PC-9 (cell line): ENCODE measurements at regions not wholly inside any gene's neighbourhood (a gene's known extent, or its start where the extent isn't known, plus 50 kb on each side); places are given as distances from the start of the nearest gene placed in this dataset.

Experiments used
- BruUV-seq: library from RNA; stranded (reverse); fragments of 400-500 nt; replicated peaks from 2 replicates; lab custom pipeline; 2021; lab: Mats Ljungman, UMichigan
- CTCF ChIA-PET: fragments of 300-600 bp; sonication (Branson Sonifier 250); formaldehyde crosslinking; loops from one replicate; lab custom pipeline; 2022; ENCODE audit warnings: antibody characterized with exemption; lab: Charles Lee
- POLR2A ChIA-PET: fragments of 300-600 bp; sonication (Branson Sonifier 250); formaldehyde crosslinking; loops from one replicate; lab custom pipeline; 2022; ENCODE audit warnings: antibody characterized with exemption; ENCODE audit not compliant: unreplicated experiment; lab: Charles Lee
- DNase-seq, 2 experiments: peaks; one replicate each; pipeline versions ENCODE4 v3.0.0 to v3.0.0-alpha.2; 2015 to 2022; ENCODE audit warnings: mixed read lengths in 1 of 2
- H2AFZ ChIP-seq: fragments of 200-600 bp; sonication (generic); 2 replicates; pipeline ENCODE4 v1.8.1; 2017; ENCODE audit warnings: antibody characterized with exemption
- H3F3A ChIP-seq: fragments of 200-600 bp; sonication (generic); 2 replicates; pipeline ENCODE4 v1.8.1; 2017; ENCODE audit warnings: antibody characterized with exemption, mild to moderate bottlenecking, low read depth; ENCODE audit not compliant: insufficient read depth
- H3K27ac ChIP-seq: fragments of 200-600 bp; sonication (generic); 2 replicates; pipeline ENCODE4 v1.6.1; 2016; ENCODE audit warnings: mixed run types
- H3K27me3 ChIP-seq: fragments of 200-600 bp; sonication (generic); 2 replicates; pipeline ENCODE4 v1.6.1; 2016; ENCODE audit warnings: low read depth, mixed run types; ENCODE audit not compliant: insufficient read depth
- H3K36me3 ChIP-seq: fragments of 200-600 bp; sonication (generic); 2 replicates; pipeline ENCODE4 v1.6.1; 2016; ENCODE audit warnings: low read depth, mixed run types
- H3K4me1 ChIP-seq: fragments of 200-600 bp; sonication (generic); replicated peaks from 2 replicates; pipeline ENCODE4 v1.6.1; 2016; ENCODE audit warnings: mixed run types; ENCODE audit not compliant: insufficient read depth
- H3K4me2 ChIP-seq: fragments of 200-600 bp; sonication (generic); 2 replicates; pipeline ENCODE4 v1.6.1; 2017; ENCODE audit warnings: mixed run types
- H3K4me3 ChIP-seq: fragments of 200-600 bp; sonication (generic); 2 replicates; pipeline ENCODE4 v1.6.1; 2016; ENCODE audit warnings: mixed run types
- H3K79me2 ChIP-seq: fragments of 200-600 bp; sonication (generic); 2 replicates; pipeline ENCODE4 v1.6.1; 2017; ENCODE audit warnings: low read depth, mixed run types
- H3K9me2 ChIP-seq: fragments of 200-600 bp; sonication (generic); 2 replicates; pipeline ENCODE4 v1.8.1; 2017; ENCODE audit warnings: mild to moderate bottlenecking; ENCODE audit not compliant: insufficient read depth
- H3K9me3 ChIP-seq: fragments of 200-600 bp; sonication (generic); 2 replicates; pipeline ENCODE4 v1.8.1; 2016; ENCODE audit warnings: low read depth; ENCODE audit not compliant: insufficient read depth
- H4K20me1 ChIP-seq: fragments of 200-600 bp; sonication (generic); 2 replicates; pipeline ENCODE4 v1.8.1; 2017; ENCODE audit not compliant: insufficient read depth
- CTCF ChIP-seq: fragments of 200-600 bp; sonication (generic); conservative IDR thresholded peaks from 2 replicates; pipeline ENCODE4 v1.6.1; 2017; ENCODE audit warnings: mixed run types, antibody characterized with exemption, mild to moderate bottlenecking, moderate library complexity
- EZH2 ChIP-seq: fragments of 200-600 bp; sonication (generic); IDR thresholded peaks from 2 replicates; pipeline ENCODE4 v1.8.0; 2017; ENCODE audit warnings: antibody characterized with exemption, low read depth
- intact Hi-C: fragments of 100-400 bp; cut with micrococcal nuclease; formaldehyde crosslinking; loops from one replicate; pipeline ENCODE4 v1.10.0; 2022; ENCODE audit not compliant: unreplicated experiment

- H3K9me2 ChIP-seq: no peaks in the 10 kb centered on the region
- H3K27me3 ChIP-seq: no peaks in the 10 kb centered on the region
- BruUV-seq: no TSS peak
- H3K4me3 ChIP-seq: no peak overlapping the region
- H3K79me2 ChIP-seq: no peaks in the 10 kb centered on the region
- POLR2A ChIA-PET: no interaction called here
- no peak overlapping the region for H2AFZ ChIP-seq
- intact Hi-C loops: no loop called here
- no peak for DNase-seq
- no peaks in the 10 kb centered on the region for H3K36me3 ChIP-seq
- H3K27ac ChIP-seq: no peak overlapping the region
- CTCF ChIA-PET: no interaction called here
- no peaks in the 10 kb centered on the region; the same call in none of the 2 replicates for H3K9me3 ChIP-seq
- H4K20me1 ChIP-seq: no peaks in the 10 kb centered on the region
- no peak for TF ChIP-seq EZH2
- TF ChIP-seq CTCF: no peak
- H3F3A ChIP-seq: no peaks in the 10 kb centered on the region
- no peak overlapping the region for H3K4me2 ChIP-seq
- H3K4me1 ChIP-seq: peaks cover 11% of the 10 kb centered on the region
Measured at GRCh38 chr12:67795236-67795635, 146.7 kb downstream of the DYRK2 start.

GRCh38 chr12:67797185-67797741 is 148.7 kb downstream of the DYRK2 start:
- Histone ChIP-seq H3K9me2 (no peaks in the 10 kb centered on the region; the same call in 1 of the 2 replicates), H3K4me2 (no peak overlapping the region), H2AFZ (no peak overlapping the region), H3K4me3 (no peak overlapping the region), H3K27me3 (no peaks in the 10 kb centered on the region), H3F3A (no peaks in the 10 kb centered on the region), H4K20me1 (no peaks in the 10 kb centered on the region), H3K36me3 (no peaks in the 10 kb centered on the region), H3K27ac (no peak overlapping the region), H3K4me1 (peaks cover 11% of the 10 kb centered on the region), H3K79me2 (no peaks in the 10 kb centered on the region), H3K9me3 (no peaks in the 10 kb centered on the region; the same call in none of the 2 replicates)
- no peak for DNase-seq
- no TSS peak for BruUV-seq
- POLR2A ChIA-PET: no interaction called here
- CTCF ChIA-PET: no interaction called here
- intact Hi-C loops: no loop called here
- TF ChIP-seq CTCF: no peak

- no peak overlapping the region for H3K27ac ChIP-seq
- no peak for DNase-seq
- ChIA-PET CTCF (no interaction called here), POLR2A (interaction anchor here (0.8 kb wide), 1 partner anchor 341 kb away, joined by 9 read pairs; no protein-coding TSS in a partner anchor)
- no peaks in the 10 kb centered on the region for H3K79me2 ChIP-seq
- BruUV-seq: no TSS peak
- H3K9me2 ChIP-seq: no peaks in the 10 kb centered on the region; the same call in 1 of the 2 replicates
- H3K27me3 ChIP-seq: no peaks in the 10 kb centered on the region
- TF ChIP-seq EZH2 (no peak), CTCF (no peak)
- H4K20me1 ChIP-seq: no peaks in the 10 kb centered on the region
- peaks cover 11% of the 10 kb centered on the region for H3K4me1 ChIP-seq
- H3K4me2 ChIP-seq: no peak overlapping the region
- intact Hi-C loops: no loop called here
- H3K4me3 ChIP-seq: no peak overlapping the region
- H3F3A ChIP-seq: no peaks in the 10 kb centered on the region
- H2AFZ ChIP-seq: no peak overlapping the region
- no peaks in the 10 kb centered on the region; the same call in none of the 2 replicates for H3K9me3 ChIP-seq
- H3K36me3 ChIP-seq: no peaks in the 10 kb centered on the region
Measured at GRCh38 chr12:67797753-67798152, 149.2 kb downstream of the DYRK2 start.
